Esophagus muscularis mucosa (tissue), 4 donors: ENCODE measurements at regions not wholly inside any gene's neighbourhood (a gene's known extent, or its start where the extent isn't known, plus 50 kb on each side); places are given as distances from the start of the nearest gene placed in this dataset.

Experiments used
- EP300 ChIP-seq: sonication (generic); formaldehyde crosslinking; IDR thresholded peaks from one replicate; pipeline ENCODE4 v1.6.1; 2017; ENCODE audit warnings: antibody characterized with exemption
- POLR2A ChIP-seq: fragments of 450-650 bp; IDR thresholded peaks from one replicate; pipeline ENCODE4 v1.6.1; 2017; ENCODE audit warnings: antibody characterized with exemption, moderate library complexity, mild to moderate bottlenecking, low read depth
- TF ChIP-seq, protein P1 (sequence below), 3 experiments: fragments of 200-600 bp in 2 of 3; fragments of 450-650 bp in 1 of 3; sonication (generic) in 2 of 3; IDR thresholded peaks; one replicate each; pipeline ENCODE4 v1.5.1; 2017 to 2019; ENCODE audit warnings: antibody characterized with exemption in 3 of 3, mild to moderate bottlenecking in 2 of 3, moderate library complexity in 1 of 3

DNA sequence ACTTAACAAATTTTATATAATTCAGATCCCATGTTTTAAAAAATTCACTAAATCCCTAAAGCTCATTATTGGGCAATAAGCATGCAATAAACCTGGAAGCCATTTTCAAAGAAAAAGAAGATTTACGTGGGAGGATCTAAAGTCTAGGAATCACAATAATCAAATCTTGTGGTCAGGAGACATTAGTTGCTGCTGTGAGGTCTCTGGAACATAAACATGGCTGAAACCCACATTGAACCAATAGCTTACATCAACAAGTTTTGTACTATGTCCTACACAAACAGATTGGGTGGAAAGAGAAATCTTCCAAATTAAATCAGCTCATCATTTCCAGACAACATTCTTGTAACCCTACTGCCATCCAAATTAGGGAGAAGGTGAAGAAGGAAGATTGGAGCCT is 121.9 kb upstream of the EPHA3 start:
- TF ChIP-seq, protein P1, sequence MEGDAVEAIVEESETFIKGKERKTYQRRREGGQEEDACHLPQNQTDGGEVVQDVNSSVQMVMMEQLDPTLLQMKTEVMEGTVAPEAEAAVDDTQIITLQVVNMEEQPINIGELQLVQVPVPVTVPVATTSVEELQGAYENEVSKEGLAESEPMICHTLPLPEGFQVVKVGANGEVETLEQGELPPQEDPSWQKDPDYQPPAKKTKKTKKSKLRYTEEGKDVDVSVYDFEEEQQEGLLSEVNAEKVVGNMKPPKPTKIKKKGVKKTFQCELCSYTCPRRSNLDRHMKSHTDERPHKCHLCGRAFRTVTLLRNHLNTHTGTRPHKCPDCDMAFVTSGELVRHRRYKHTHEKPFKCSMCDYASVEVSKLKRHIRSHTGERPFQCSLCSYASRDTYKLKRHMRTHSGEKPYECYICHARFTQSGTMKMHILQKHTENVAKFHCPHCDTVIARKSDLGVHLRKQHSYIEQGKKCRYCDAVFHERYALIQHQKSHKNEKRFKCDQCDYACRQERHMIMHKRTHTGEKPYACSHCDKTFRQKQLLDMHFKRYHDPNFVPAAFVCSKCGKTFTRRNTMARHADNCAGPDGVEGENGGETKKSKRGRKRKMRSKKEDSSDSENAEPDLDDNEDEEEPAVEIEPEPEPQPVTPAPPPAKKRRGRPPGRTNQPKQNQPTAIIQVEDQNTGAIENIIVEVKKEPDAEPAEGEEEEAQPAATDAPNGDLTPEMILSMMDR (IDR thresholded peaks at IDR 0.05) = no peak
- TF ChIP-seq EP300 (no peak), POLR2A (no peak)
